GM23338 (cell line): ENCODE measurements at regions not wholly inside any gene's neighbourhood (a gene's known extent, or its start where the extent isn't known, plus 50 kb on each side); places are given as distances from the start of the nearest gene placed in this dataset.

Source experiments
- ATAC-seq: fragments of 200-7000 bp; cut with Tn5 transposase; 3 replicates; pipeline ENCODE4 v1.9.1; 2020
- DNase-seq: peaks from one replicate; pipeline ENCODE4 v3.0.0-alpha.2; 2015; ENCODE audit warnings: low spot score
- H2AFZ ChIP-seq: fragments of 200-600 bp; sonication (generic); 2 replicates; pipeline ENCODE4 v1.8.0; 2016; ENCODE audit warnings: antibody characterized with exemption, mild to moderate bottlenecking, moderate library complexity
- H3F3A ChIP-seq: fragments of 200-600 bp; sonication (generic); replicated peaks from 2 replicates; pipeline ENCODE4 v1.8.0; 2017; ENCODE audit warnings: antibody characterized with exemption, mixed run types, low read depth
- H3K27ac ChIP-seq: fragments of 200-600 bp; sonication (generic); 2 replicates; pipeline ENCODE4 v1.6.1; 2016; ENCODE audit warnings: low read depth
- H3K27me3 ChIP-seq: fragments of 200-600 bp; sonication (generic); 2 replicates; pipeline ENCODE4 v1.8.0; 2016; ENCODE audit warnings: mild to moderate bottlenecking, mixed run types, moderate library complexity; ENCODE audit not compliant: insufficient read depth
- H3K36me3 ChIP-seq: fragments of 200-600 bp; sonication (generic); 2 replicates; pipeline ENCODE4 v1.8.0; 2016; ENCODE audit warnings: mild to moderate bottlenecking; ENCODE audit not compliant: insufficient read depth
- H3K4me1 ChIP-seq: fragments of 200-600 bp; sonication (generic); 2 replicates; pipeline ENCODE4 v1.8.0; 2016; ENCODE audit warnings: mild to moderate bottlenecking, moderate library complexity; ENCODE audit not compliant: insufficient read depth
- H3K4me2 ChIP-seq: fragments of 200-600 bp; sonication (generic); 2 replicates; pipeline ENCODE4 v1.7.1; 2017; ENCODE audit warnings: mixed run types
- H3K4me3 ChIP-seq: fragments of 200-600 bp; sonication (generic); 2 replicates; pipeline ENCODE4 v1.6.1; 2016; ENCODE audit warnings: mixed run types
- H3K79me2 ChIP-seq: fragments of 200-600 bp; sonication (generic); replicated peaks from 2 replicates; pipeline ENCODE4 v1.8.0; 2017; ENCODE audit warnings: mild to moderate bottlenecking; ENCODE audit not compliant: insufficient read depth
- H3K9me2 ChIP-seq: fragments of 200-600 bp; sonication (generic); 2 replicates; pipeline ENCODE4 v1.8.0; 2017; ENCODE audit not compliant: insufficient read depth
- H4K20me1 ChIP-seq: fragments of 200-600 bp; sonication (generic); replicated peaks from 2 replicates; pipeline ENCODE4 v1.8.0; 2017; ENCODE audit warnings: mild to moderate bottlenecking; ENCODE audit not compliant: insufficient read depth
- H3K27ac Mint-ChIP-seq: 2 replicates; pipeline ENCODE4 v1.8.0; 2020; ENCODE audit warnings: inconsistent platforms, mild to moderate bottlenecking, moderate library complexity, mixed read lengths
- H3K27me3 Mint-ChIP-seq: 3 replicates; pipeline ENCODE4 v1.8.0; 2022; ENCODE audit warnings: low read depth, mild to moderate bottlenecking, moderate library complexity, mixed read lengths, inconsistent platforms; ENCODE audit not compliant: insufficient read depth, poor library complexity
- H3K36me3 Mint-ChIP-seq: 3 replicates; pipeline ENCODE4 v1.8.0; 2021; ENCODE audit warnings: low read depth, mild to moderate bottlenecking, inconsistent platforms, moderate library complexity, mixed read lengths
- H3K4me1 Mint-ChIP-seq: 3 replicates; pipeline ENCODE4 v1.8.0; 2020; ENCODE audit warnings: mild to moderate bottlenecking, inconsistent platforms, mixed read lengths
- H3K4me3 Mint-ChIP-seq: 3 replicates; pipeline ENCODE4 v1.8.0; 2021; ENCODE audit warnings: moderate library complexity, mild to moderate bottlenecking, inconsistent platforms, mixed read lengths
- H3K9me3 Mint-ChIP-seq: 3 replicates; pipeline ENCODE4 v1.8.0; 2020; ENCODE audit warnings: moderate library complexity, mild to moderate bottlenecking, inconsistent platforms, mixed read lengths
- CREB1 ChIP-seq: fragments of 250-450 bp; sonication (Bioruptor Pico); IDR thresholded peaks from 2 replicates; pipeline ENCODE4 v1.5.0; 2020; ENCODE audit warnings: low read depth, mild to moderate bottlenecking, moderate library complexity
- CTCF ChIP-seq, 2 experiments: fragments of 200-600 bp in 1 of 2; sonication (generic) in 1 of 2; conservative IDR thresholded peaks; 2 replicates each; pipeline versions ENCODE4 v1.5.1 to v1.6.1; 2016 to 2017; ENCODE audit warnings: antibody characterized with exemption in 2 of 2, low read depth in 2 of 2, mild to moderate bottlenecking in 2 of 2, moderate library complexity in 1 of 2
- EZH2 ChIP-seq: fragments of 200-600 bp; sonication (generic); IDR thresholded peaks from one replicate; pipeline ENCODE4 v1.8.0; 2017; ENCODE audit warnings: antibody characterized with exemption, mild to moderate bottlenecking, low read depth; ENCODE audit not compliant: unreplicated experiment
- EZH2phosphoT487 ChIP-seq: fragments of 200-600 bp; sonication (generic); IDR thresholded peaks from one replicate; pipeline ENCODE4 v1.8.1; 2018; ENCODE audit warnings: antibody characterized with exemption; ENCODE audit not compliant: unreplicated experiment
- NANOG ChIP-seq: IDR thresholded peaks from 2 replicates; pipeline ENCODE4 v1.6.1; 2016; ENCODE audit warnings: antibody characterized with exemption, borderline replicate concordance
- STAT1 ChIP-seq: IDR thresholded peaks from one replicate; pipeline ENCODE4 v1.6.1; 2016; ENCODE audit warnings: antibody characterized with exemption; ENCODE audit not compliant: unreplicated experiment
- ZNF114 ChIP-seq: fragments of 250-450 bp; sonication (Bioruptor Pico); IDR thresholded peaks from 2 replicates; pipeline ENCODE4 v1.5.0; 2020; ENCODE audit warnings: mild to moderate bottlenecking, moderate library complexity
- TF ChIP-seq, protein P1 (sequence below): IDR thresholded peaks from one replicate; pipeline ENCODE4 v1.6.1; 2018; ENCODE audit warnings: antibody characterized with exemption; ENCODE audit not compliant: unreplicated experiment
- TF ChIP-seq, protein P2 (sequence below): fragments of 250-450 bp; sonication (Bioruptor Pico); IDR thresholded peaks from 2 replicates; pipeline ENCODE4 v1.5.0; 2020; ENCODE audit warnings: mild to moderate bottlenecking, moderate library complexity

- no peaks in the 10 kb centered on the region for H3K4me1 ChIP-seq
- peaks cover 6% of the 10 kb centered on the region; the same call in 1 of the 2 replicates for H3K36me3 ChIP-seq
- no peak for ATAC-seq
- Mint-ChIP-seq H3K9me3 (peaks cover 13% of the 10 kb centered on the region), H3K4me3 (no peak overlapping the region), H3K27ac (no peak overlapping the region), H3K36me3 (peaks cover 11% of the 10 kb centered on the region; the same call in 2 of the 3 replicates), H3K27me3 (peaks cover 2% of the 10 kb centered on the region), H3K4me1 (peaks cover 8% of the 10 kb centered on the region)
- no peaks in the 10 kb centered on the region for H4K20me1 ChIP-seq
- no peak overlapping the region for H3K27ac ChIP-seq
- H3K27me3 ChIP-seq = no peaks in the 10 kb centered on the region
- H3F3A ChIP-seq = no peaks in the 10 kb centered on the region
- H2AFZ ChIP-seq = no peak overlapping the region; the same call in 1 of the 2 replicates
- no peak overlapping the region for H3K4me2 ChIP-seq
- 0 out of 2 replicates have a peak, but pooled peaks cover 3% of the 10 kb centered on the region for H3K9me2 ChIP-seq
- H3K4me3 ChIP-seq = no peak overlapping the region
- H3K79me2 ChIP-seq = no peaks in the 10 kb centered on the region
- no peak for DNase-seq
- TF ChIP-seq EZH2 (no peak), ZNF114 (CRISPR knock-in tag) (no peak), EZH2phosphoT487 (no peak), CREB1 (CRISPR knock-in tag) (no peak), NANOG (no peak)
- TF ChIP-seq, protein P1, sequence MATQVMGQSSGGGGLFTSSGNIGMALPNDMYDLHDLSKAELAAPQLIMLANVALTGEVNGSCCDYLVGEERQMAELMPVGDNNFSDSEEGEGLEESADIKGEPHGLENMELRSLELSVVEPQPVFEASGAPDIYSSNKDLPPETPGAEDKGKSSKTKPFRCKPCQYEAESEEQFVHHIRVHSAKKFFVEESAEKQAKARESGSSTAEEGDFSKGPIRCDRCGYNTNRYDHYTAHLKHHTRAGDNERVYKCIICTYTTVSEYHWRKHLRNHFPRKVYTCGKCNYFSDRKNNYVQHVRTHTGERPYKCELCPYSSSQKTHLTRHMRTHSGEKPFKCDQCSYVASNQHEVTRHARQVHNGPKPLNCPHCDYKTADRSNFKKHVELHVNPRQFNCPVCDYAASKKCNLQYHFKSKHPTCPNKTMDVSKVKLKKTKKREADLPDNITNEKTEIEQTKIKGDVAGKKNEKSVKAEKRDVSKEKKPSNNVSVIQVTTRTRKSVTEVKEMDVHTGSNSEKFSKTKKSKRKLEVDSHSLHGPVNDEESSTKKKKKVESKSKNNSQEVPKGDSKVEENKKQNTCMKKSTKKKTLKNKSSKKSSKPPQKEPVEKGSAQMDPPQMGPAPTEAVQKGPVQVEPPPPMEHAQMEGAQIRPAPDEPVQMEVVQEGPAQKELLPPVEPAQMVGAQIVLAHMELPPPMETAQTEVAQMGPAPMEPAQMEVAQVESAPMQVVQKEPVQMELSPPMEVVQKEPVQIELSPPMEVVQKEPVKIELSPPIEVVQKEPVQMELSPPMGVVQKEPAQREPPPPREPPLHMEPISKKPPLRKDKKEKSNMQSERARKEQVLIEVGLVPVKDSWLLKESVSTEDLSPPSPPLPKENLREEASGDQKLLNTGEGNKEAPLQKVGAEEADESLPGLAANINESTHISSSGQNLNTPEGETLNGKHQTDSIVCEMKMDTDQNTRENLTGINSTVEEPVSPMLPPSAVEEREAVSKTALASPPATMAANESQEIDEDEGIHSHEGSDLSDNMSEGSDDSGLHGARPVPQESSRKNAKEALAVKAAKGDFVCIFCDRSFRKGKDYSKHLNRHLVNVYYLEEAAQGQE = no peak
These were observed 317.1 kb upstream of the CWC22 start for GRCh38 chr2:180324182-180324581.

DNA sequence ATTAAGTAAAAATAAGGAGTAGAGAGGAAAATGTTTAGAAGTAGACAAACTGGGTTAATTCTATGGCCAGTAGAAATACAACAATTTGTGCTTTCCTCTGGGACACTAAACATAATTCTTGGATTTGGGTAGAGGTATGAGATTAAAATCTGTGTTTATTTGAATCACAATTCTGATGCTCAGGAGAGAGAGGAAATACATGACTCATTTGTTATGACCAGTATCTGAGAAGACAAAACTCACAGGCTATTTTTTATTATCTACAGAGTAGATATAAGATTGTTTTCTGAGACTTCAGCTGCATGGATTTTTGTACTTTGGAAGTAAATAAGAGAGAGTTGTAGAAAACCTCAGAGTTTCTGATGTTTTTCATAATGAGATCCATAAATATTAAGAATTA, 315.7 kb upstream of the CWC22 start:
- H2AFZ ChIP-seq = no peak overlapping the region
- no peaks in the 10 kb centered on the region for H4K20me1 ChIP-seq
- no peaks in the 10 kb centered on the region; the same call in 2 of the 3 replicates for H3K4me1 Mint-ChIP-seq
- TF ChIP-seq, protein P2, sequence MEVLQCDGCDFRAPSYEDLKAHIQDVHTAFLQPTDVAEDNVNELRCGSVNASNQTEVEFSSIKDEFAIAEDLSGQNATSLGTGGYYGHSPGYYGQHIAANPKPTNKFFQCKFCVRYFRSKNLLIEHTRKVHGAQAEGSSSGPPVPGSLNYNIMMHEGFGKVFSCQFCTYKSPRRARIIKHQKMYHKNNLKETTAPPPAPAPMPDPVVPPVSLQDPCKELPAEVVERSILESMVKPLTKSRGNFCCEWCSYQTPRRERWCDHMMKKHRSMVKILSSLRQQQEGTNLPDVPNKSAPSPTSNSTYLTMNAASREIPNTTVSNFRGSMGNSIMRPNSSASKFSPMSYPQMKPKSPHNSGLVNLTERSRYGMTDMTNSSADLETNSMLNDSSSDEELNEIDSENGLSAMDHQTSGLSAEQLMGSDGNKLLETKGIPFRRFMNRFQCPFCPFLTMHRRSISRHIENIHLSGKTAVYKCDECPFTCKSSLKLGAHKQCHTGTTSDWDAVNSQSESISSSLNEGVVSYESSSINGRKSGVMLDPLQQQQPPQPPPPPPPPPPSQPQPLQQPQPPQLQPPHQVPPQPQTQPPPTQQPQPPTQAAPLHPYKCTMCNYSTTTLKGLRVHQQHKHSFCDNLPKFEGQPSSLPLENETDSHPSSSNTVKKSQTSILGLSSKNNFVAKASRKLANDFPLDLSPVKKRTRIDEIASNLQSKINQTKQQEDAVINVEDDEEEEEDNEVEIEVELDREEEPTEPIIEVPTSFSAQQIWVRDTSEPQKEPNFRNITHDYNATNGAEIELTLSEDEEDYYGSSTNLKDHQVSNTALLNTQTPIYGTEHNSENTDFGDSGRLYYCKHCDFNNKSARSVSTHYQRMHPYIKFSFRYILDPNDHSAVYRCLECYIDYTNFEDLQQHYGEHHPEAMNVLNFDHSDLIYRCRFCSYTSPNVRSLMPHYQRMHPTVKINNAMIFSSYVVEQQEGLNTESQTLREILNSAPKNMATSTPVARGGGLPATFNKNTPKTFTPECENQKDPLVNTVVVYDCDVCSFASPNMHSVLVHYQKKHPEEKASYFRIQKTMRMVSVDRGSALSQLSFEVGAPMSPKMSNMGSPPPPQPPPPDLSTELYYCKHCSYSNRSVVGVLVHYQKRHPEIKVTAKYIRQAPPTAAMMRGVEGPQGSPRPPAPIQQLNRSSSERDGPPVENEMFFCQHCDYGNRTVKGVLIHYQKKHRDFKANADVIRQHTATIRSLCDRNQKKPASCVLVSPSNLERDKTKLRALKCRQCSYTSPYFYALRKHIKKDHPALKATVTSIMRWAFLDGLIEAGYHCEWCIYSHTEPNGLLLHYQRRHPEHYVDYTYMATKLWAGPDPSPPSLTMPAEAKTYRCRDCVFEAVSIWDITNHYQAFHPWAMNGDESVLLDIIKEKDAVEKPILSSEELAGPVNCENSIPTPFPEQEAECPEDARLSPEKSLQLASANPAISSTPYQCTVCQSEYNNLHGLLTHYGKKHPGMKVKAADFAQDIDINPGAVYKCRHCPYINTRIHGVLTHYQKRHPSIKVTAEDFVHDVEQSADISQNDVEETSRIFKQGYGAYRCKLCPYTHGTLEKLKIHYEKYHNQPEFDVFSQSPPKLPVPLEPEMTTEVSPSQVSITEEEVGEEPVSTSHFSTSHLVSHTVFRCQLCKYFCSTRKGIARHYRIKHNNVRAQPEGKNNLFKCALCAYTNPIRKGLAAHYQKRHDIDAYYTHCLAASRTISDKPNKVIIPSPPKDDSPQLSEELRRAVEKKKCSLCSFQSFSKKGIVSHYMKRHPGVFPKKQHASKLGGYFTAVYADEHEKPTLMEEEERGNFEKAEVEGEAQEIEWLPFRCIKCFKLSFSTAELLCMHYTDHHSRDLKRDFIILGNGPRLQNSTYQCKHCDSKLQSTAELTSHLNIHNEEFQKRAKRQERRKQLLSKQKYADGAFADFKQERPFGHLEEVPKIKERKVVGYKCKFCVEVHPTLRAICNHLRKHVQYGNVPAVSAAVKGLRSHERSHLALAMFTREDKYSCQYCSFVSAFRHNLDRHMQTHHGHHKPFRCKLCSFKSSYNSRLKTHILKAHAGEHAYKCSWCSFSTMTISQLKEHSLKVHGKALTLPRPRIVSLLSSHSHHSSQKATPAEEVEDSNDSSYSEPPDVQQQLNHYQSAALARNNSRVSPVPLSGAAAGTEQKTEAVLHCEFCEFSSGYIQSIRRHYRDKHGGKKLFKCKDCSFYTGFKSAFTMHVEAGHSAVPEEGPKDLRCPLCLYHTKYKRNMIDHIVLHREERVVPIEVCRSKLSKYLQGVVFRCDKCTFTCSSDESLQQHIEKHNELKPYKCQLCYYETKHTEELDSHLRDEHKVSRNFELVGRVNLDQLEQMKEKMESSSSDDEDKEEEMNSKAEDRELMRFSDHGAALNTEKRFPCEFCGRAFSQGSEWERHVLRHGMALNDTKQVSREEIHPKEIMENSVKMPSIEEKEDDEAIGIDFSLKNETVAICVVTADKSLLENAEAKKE = no peak
- TF ChIP-seq EZH2phosphoT487 = no peak
- no peak for TF ChIP-seq CREB1 (CRISPR knock-in tag)
- TF ChIP-seq STAT1 = no peak
- TF ChIP-seq EZH2 = no peak
- TF ChIP-seq CTCF (conservative IDR thresholded peaks at IDR 0.05; ENCODE audit: low read depth in 2 of 2) = no peak
- H3K4me3 ChIP-seq = no peak overlapping the region
- no peaks in the 10 kb centered on the region for H3K79me2 ChIP-seq
- no peak overlapping the region for H3K4me3 Mint-ChIP-seq
- ATAC-seq (no peak), DNase-seq (no peak)
- H3K4me2 ChIP-seq = no peak overlapping the region
- H3K9me3 Mint-ChIP-seq = peaks cover 13% of the 10 kb centered on the region
- H3K4me1 ChIP-seq = no peaks in the 10 kb centered on the region
- no peaks in the 10 kb centered on the region for H3F3A ChIP-seq
- H3K27ac ChIP-seq = no peak overlapping the region
- peaks cover 6% of the 10 kb centered on the region; the same call in 1 of the 2 replicates for H3K9me2 ChIP-seq
- H3K36me3 Mint-ChIP-seq = peaks cover 11% of the 10 kb centered on the region; the same call in 2 of the 3 replicates
- H3K36me3 ChIP-seq = peaks cover 6% of the 10 kb centered on the region; the same call in 1 of the 2 replicates
- H3K27ac Mint-ChIP-seq = no peak overlapping the region; the same call in 1 of the 2 replicates
- H3K27me3 Mint-ChIP-seq = peaks cover 2% of the 10 kb centered on the region
- no peaks in the 10 kb centered on the region for H3K27me3 ChIP-seq
